HG02571 (cell line): ENCODE measurements at regions not wholly inside any gene's neighbourhood (a gene's known extent, or its start where the extent isn't known, plus 50 kb on each side); places are given as distances from the start of the nearest gene placed in this dataset.
"Not testable (repeated sequence)": the region's sequence is repeated elsewhere in the genome, so short reads cannot be mapped to it uniquely, and the experiment has no call there.

Experiments
- ATAC-seq: cut with Tn5 transposase; IDR thresholded peaks from one replicate; pipeline ENCODE4 v1.9.1; 2021; ENCODE audit warnings: mild to moderate bottlenecking, moderate library complexity; ENCODE audit not compliant: unreplicated experiment

DNA sequence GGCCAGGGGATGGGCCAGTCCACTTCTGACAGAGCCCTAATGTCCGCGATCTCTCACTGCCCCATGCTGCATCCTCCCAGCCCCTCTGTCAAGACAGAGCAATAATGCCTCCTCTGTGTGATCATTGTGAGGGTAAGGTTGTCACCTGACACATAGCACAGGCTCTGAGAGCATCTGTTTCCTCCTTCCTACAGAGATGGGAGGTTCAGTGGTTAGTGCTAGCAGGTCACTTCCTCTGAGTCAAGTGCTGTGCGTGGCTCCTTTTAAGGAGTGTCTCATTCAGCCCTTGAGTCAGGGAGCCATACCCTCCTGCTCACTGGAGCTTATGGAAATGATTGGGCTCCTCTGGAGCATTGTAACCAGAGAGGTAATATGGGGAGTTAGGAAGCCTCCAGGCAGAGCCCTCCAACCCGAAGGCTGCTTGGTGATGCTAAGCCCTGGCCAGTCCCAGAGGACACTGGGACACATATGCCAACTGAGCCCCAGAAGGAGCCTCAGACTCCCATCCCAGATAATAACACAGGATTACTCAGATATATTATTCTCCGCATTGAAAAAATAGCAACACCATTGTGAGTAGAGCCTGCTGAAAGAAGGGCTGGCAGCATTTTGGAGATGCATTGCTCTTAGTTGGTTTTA, 189.0 kb downstream of the GALNT1 start:
- ATAC-seq: no peak

DNA sequence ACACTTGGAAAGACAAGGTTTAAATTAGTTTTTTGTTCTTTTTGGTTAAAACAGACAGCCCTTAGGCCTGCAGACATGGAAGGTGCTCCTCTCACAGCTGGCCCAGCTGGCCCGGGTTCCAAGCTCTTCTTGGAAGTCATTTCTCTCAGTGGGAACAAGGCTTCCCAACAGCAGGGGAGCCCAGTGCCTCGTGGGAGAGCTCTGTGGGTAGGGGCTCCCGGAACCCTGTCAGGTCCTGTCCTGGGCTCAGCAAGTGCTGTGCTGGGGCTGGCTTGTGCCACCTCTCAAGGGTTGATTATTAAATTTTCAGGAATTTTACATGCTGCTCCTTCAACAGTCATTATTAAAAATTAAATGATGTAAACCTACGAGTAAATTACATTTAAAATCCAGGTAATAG, 189.6 kb downstream of the GALNT1 start:
- no peak for ATAC-seq

DNA sequence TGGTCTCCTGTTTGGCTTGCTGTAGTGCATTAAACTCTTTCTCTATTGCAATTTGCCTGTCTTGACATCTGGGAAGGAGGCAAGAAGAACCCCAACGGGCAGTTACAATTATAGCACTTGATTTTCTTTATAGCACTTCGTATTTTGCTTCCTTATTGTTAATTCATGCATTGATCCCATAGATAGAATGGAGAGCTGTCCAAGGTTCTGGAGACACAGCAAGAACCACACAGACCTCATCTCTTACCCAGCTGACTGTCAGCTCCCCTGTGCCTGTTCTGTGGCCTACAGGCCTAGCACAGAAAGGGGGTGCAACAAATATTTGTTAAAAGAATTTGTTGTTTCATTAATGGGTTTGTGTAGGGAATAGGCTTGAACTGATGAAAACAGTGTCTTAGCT, 194.3 kb downstream of the GALNT1 start:
- no peak for ATAC-seq

DNA sequence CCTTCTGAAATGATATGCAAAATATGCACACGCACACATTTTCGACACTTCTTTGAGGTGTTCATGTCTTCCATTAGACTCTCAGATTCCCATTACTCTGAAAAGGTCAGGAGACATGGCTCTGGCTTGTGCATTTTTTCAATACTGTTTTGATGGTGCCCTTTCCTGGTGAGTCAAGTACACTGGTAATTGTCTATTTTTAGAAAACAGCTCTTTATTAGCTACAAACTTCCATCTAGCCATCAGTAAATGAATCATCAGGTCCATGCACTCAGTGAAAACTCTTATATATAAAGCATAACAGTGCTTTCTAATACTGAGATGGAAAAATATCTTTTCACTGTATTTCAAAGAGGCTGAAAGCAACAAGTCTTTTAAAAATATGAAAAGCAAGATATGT, 194.9 kb downstream of the GALNT1 start:
- no peak for ATAC-seq

DNA sequence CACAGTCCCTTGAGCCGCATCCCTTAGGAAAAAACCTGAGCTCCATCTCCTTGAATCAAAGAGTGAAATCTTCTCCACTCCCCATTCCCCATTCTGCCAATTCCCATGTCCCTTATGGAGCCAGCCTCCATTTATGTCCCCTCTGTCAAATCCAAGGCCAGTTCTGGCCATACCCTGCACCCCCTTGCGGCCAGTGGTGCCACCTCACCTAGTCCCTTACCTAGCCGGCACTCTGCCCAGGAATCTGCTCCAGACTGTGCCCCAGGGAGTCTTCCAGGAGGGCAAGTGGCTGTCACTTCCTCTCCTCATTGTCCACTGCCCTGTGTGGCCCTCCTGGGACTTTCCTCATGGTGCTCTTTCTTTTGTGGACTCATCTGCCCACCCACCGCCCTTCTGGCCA, 195.4 kb upstream of the RMP24 start:
- no peak for ATAC-seq

DNA sequence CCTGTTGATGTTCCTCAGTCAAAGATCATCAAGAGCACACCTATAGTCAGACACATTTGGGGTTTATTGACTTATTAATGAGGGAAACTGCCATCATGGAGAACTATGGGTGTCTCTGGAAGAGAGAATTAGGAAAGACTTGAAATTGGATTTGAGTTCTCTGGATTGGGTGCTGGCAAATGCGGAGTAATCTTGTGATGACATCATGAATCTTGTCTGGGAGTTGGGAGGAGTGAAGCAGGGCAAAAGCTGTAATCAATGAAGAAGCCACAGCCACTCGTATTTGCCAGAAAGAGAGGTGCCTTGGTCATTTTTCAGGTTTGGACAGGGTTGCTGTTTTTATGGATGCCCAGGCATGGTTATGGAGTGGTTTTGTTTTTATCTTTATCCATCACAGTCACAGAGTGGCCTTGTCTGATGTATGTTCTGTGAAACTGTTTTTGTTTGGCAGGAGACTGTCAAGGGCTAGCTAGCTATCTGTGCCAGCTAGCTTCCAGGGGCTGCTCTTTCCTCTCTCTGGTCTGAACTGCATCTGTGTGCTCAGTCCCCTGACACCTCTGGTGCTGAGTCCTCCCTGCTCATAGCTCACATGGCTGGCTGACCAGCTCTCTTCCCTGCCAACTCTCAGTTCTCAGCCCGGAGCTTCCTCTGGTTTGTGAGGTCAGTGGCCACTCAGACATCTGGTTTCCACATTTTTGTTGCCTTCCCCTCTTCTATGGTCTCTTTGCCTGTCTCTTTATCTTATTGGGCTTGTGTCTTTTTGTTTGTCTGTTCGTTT, 193.4 kb upstream of the RMP24 start:
- ATAC-seq: no peak

DNA sequence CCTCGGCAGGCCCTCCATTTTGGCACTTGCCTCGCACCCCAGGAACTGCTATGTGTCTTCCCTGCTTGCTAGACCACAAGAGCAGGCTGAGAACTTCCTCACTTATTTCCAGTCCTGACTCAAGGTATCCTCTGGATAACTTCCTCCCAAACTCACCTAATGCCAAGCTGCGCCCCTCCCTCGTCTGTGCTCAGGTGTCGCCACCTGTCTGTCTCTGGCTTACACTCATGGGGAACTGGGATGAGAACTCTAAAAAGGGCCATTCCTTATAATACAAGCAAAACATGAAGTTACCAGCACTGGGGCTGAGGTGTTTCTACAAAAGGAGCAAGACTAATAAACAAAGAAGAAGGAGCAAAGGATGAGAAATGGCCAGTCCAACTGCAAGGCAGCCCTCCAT, 191.5 kb upstream of the RMP24 start:
- ATAC-seq: no peak

DNA sequence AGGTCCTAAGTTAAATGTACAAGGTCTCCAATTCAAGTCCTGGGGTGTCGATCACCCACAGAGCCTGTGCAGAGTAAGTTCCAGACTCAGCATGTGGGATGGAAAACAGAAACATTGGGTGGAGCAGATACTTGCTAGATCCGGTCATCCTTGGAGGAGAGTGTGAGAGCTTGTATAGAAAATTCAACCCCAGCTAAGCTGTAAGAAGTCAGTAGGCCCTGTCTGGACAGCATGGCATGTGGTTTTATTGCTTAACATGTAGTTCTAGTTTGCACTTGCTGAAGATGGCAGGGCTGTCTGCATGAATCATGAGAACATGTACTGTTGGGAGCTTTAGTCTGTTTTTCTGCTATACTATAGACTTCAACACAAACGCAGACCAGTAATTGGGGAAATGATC, 189.6 kb upstream of the RMP24 start:
- no peak for ATAC-seq

DNA sequence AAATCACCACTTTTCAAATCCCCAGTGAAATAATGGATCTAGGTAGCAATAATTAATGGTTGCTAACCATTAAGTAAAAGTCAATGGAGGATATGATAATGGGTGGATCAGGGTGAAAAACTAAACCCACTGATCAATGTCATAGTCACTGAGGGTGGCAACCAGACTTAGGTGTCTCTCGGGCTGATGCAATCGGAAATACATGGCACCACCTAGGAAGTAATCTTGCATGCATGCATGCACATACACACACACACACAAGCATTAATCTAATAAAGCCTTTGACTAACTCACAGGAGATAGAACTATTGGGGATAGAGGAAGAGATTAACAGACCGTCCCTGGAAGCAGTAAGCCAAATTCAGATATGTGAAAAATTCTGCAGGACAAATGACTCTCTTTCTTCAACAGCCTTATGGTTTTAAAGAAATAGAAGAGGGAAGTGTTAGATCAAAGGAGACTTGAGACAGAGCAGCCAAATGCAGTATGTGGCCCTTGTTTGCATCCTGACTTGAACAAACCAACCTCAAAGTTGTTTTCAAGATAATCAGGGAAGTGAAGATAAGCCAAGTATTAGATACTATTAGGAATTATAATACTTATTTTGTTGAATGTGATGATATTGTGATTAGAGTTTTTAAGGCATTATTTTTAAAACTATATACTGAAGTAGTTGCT, 186.0 kb upstream of the RMP24 start:
- no peak for ATAC-seq

DNA sequence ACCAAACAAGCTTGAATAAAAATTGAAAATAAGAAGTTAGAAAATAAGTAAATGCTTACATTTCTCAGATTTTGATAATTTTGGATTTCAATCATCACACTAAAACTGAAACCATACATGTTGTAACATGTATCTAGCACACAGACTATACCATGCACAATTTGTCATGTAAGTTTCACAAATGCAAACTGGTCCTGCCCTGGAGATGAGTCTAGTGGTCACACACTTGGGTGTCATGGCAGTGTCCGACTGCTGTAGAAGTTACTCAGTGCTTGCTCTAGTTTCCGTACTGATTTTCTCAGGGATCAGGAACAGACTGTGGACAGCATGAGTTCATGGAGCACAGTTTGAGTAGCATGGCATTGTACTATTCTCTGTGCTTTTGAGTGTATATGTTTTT, 182.9 kb upstream of the RMP24 start:
- no peak for ATAC-seq

DNA sequence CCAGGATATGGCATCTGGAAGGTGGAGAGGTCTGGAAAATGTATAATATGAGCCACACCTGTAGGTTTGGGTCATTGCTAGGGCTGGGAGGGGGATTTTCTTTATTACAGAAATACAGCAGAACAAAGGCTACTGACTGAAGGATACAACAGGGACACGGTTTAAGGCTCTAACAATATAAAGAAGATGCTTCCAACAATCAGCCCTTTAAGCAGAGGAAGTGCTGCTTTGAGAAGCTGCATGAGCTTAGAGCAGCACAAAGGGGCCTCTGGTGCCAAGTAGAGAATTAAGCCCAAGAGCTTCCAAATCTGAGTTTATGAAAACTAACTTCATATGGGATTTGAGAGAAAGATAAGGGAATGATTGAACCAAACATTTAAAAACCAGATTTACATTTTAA, 174.5 kb upstream of the RMP24 start:
- ATAC-seq: no peak

DNA sequence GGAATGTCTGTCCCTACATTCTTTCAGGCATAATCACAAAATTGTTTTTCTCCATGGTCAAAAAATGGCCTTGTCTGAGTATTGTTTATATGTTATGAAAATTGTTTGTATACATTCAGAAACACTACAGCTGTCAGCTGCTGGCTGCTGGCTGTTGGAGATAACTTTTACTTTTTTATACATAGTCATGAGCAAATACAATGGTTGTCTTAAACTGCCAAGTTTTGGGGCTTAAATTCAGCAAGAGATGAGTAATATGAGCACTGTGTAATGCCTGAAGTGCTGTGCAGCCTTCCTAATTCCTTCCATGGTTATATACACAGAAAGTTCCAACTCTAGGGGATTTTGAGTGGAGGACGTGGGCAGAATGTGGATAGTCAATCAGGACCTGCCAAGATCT, 168.9 kb upstream of the RMP24 start:
- no peak for ATAC-seq

DNA sequence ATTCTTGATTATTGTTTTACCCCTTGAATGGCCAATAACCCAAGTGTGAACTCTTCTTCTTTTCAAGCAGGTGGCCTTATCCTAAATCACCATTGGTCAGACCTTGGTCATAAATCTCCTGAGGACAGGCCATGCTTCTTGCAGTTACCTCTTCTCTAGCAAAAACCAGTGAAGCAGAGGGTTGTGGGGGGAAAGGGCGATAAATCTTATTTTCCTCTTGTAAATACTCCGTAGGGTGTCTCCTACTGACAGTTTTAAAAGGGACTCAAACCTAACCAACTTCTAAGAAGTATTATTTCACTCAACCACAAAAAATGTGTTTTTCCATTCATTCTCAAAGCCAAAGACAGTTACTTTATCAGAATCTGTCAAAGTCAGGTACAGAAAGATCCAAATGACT, 168.1 kb upstream of the RMP24 start:
- no peak for ATAC-seq

DNA sequence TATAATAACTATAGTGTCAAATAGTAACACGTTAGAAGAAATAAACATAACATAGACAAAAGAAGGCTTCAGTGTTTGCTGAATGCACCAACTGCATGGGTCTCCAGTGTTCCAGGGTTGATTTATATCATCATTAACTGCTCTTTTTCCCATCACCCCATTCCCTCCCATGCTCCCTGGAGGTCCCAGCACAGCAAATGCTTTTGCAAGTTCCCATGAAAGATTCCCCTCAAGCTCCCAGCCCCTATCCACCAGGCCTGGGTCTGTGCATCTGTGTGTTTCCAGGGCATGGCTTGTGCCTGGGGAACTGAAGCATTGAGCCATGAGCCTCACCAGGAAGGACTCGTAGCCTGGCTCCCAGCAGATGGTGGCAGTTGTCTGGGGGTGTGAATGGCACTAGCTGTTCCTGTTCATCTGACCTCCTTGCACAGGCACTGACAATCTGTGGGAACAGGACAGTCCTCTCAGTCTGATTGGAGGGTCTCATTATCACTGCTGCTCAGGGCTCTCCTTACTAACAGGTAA, 164.6 kb upstream of the RMP24 start:
- no peak for ATAC-seq

DNA sequence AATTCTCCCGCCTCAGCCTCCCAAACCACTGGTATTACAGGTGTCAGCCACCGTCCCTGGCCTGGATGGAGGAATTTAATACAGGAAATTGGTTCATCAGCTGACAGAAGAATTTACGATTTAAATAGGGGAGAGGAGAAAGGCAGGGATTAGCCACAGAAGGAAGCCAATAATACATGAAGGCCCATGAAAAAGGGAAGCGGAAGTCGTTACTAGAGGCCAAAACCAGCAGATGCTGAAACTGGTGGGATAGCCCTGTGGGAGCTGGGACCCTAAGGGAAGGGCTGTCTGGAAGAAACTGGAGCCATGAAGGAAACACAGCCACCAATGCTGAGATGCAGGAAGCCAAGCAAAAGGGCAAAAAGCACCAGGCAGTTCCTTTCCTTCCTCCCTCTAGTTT, 163.7 kb upstream of the RMP24 start:
- ATAC-seq: no peak

DNA sequence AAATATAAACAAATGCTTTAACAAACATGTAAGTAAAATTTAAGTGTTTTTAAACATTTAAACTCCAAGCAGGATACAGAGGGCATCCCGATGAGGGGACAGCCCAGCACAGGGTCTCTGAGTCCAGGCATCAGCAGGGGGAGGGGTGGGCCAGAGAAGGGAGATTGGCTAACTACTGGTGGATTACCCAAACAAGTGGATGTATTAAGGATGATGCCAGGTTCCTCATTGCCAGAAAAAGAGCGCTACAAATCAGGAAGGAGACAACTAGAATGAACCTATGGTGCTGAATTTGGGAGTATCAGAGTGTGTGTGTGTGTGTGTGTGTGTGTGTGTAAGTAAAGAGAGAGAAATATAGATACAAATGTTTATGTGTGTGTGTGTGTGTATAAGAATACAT, 162.0 kb upstream of the RMP24 start:
- ATAC-seq: no peak

DNA sequence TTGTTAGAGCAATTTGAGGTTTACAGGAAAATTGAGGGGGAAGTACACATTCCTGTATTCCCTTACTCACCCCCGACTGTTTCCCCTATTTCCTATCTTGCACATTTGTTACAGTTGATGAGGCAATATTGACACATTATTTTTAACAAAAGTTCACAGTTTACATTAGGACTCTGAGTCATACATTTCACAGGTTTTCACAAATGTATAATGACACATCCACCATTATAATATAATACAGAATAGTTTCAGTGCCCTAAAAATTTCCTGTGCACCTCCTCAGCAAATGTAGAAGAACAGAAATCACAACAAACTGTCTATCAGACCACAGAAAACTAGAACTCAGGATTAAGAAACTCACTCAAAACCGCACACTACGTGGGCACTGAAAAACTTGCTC, 160.6 kb upstream of the RMP24 start:
- no peak for ATAC-seq

DNA sequence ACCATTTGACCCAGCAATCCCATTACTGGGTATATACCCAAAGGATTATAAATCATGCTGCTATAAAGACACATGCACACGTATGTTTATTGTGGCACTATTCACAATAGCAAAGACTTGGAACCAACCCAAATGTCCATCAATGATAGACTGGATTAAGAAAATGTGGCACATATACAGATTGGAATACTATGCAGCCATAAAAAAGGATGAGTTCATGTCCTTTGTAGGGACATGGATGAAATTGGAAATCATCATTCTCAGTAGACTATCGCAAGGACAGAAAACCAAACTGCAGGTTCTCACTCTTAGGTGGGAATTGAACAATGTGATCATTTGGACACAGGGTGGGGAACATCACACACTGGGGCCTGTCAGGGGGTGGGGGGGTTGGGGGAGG, 157.5 kb upstream of the RMP24 start:
- not testable (repeated sequence) for ATAC-seq

DNA sequence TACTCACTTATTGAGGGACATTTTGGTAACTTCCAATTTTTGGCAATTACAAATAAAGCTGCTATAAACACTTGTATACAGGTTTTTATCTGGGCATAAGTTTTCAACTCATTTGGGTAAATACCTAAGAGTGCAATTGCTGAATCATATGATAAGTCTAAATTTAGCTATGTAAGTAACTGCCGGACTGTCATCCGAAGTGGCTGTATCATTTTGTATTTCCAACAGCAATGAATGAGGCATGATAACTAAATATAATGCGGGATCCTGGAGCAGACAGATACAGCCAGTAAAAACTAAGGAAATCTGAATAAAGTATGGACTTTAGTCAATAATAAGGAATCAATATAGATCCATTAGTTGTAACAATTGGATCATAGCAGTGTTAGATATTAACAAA, 156.5 kb upstream of the RMP24 start:
- no peak for ATAC-seq

DNA sequence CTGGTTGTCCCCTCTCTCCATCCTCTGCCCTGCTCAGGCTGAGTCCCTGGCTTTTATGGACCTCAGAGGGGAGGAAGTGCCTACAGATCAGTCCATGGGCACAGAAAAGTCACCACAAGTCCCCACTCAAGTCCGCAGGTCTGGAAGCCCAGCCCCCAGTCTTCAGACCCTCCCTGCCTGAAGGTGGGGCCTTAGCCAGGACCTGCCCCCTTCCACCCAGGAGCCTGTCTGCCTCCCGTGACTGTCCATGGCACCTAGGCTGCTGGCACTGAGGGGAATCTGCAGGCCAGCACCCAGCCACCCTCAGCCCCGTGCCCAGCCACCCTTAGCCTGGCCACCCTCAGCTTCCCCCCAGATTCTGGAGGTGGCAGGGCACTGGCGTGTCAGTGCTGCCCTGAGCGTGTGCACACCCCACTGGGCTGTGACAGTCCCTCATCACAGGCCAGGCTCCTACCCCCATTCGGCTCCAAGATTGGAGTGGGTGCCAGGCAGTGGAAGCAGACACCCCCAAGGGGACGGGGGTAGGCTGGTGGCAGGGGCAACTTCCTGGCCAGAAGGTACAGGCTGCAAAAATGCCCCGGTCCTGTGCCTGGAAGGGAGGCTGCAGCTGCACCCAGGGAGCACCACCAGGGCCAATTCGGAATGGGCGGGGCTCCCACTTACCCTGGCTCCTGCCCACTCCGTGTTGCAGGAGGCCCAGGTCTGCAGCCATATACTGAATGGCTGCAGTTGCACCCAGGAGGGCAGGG, 154.7 kb upstream of the RMP24 start:
- ATAC-seq: no peak

DNA sequence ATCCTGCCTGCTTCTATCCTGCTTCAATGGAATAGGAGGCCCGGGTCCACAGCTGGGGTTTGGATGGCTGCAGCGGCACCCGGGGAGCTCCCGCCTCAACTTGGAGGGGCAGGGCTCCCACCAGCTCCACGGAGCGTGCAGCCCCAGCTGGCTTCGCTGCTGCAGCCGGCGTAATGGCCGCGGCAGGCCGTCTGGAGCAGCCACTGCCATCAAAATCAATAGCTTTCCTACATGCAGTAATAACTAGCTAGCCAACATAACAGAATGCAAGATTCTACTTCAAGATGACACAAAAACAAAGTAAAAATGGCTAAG, 154.2 kb upstream of the RMP24 start:
- no peak for ATAC-seq

DNA sequence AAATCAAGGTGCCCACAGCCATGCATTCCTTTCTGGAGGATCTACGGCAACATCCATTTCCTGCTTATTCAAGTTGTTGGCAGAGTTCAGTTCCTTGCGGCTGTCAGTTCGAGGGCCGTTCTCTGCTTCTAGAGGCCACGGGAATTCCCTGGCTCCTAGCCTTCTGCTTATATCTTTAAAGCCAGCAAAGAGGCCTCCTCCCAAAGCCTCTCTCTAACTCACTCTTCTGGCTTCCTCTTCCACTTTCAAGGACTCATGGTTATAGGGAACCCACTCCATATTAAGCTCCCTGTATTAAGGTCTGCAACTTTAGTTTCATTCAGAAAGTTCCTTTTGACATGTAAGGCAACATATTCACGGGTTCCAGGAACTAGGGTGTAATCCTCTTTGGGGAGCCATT, 150.1 kb upstream of the RMP24 start:
- ATAC-seq: no peak
